Right renal cortex interstitium (tissue), 3 donors: ENCODE measurements at regions not wholly inside any gene's neighbourhood (a gene's known extent, or its start where the extent isn't known, plus 50 kb on each side); places are given as distances from the start of the nearest gene placed in this dataset.
A peak's percentile ranks its signal among the peaks of the same experiment; 100 is the strongest.
"Not testable (repeated sequence)": the region's sequence is repeated elsewhere in the genome, so short reads cannot be mapped to it uniquely, and the experiment has no call there.

Source experiments
- DNase-seq, 3 donors: peaks; one replicate each; pipeline ENCODE4 v3.0.0-alpha.2; 2013; ENCODE audit warnings: low read depth in 3 of 3, low spot score in 2 of 3

DNA sequence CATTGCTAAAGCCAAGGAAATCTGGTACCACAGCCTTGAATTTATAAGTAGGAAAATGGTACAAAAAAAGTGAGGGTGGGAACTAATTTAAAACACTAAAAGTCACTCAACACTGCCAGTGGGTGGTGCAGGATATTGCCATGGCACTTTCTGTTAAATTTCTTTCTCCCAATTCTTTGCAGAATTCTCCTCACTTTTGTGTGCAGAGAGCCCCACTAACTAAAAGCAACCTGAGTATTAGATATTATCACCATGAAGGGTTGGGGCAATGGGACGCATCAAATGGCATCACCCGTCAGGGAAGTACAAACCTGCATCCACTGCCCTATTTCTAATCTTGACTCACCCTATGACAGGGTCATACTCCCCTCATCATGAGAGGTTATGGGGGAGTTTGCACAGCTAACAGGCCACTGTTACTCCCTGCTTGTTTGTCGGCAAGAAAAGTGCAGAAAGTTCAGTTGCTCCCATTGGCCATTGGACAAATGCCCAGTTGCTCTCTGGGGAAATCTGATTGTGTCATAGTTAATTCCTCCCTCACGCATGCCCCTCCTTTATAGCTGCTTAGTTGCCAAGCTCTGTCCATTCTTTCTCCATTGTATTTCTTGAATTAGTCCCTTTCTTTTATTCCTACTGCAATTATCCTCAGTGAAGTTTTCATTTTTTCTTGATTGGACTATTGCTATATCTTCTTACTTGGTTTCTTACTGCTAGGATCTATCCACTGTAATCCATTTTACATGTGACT lies 93.8 kb upstream of the BLID start:
- DNase-seq, result peak in 1 of 3 donors; percentile 26

DNA sequence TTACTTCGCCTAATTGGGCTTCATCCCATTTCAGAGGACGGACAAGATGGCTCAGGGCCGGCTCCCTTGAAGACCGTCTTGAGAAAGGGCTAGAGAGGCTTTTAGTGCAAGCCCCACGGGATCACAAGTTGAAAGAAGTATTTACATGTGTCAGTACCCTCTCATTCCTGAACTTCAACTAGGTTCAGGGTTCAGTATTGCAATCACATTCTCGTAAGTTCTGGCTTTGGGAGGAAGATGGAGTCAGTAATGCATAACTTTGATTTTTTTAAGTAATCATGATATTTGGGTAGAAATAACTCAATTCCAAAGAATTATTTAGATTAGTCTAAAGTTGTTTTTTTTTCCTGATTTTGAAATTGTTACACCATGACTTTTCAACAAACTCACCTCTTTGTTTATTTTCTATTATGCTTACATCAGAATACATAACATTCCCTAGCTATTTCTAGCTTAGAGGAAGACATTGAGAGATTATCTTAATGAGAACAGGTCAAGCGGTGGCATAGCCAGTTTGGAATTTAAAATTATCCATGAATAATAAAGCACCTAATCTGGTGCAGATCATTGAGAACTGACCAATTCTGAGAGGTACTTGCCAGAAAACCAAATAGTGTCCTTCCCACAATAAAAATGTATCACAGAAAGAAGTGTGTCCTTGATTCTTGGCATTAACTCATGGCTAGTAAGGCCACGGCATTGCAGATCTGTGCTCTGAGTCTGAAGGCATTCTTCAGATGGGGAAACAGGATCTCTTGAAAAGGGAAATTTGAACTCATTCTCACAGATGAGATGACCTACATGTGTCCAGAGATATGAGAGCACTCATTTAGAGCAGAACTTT lies 92.1 kb upstream of the BLID start:
- DNase-seq, result no peak

DNA sequence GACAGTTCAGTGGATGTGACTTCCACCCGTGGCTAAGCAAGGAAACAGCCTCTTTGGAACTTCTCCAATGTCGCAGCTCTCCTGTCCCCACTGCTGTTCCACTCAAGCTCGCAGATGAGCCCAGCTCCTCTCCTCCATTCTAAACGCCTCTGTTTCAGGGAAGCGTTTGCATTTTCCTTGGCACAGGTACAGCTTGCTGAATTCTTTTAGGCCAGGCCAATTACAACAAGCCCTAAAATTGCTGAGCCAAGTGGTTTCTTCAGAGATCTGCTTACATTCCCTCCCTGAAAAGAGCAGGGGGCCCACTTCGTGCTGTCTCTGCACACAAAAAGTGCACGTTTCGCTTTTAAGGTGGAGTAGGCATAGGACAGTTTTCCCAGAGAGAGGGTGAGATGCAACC lies 91.5 kb upstream of the BLID start:
- DNase-seq, result peak in 1 of 3 donors; percentile 23

GRCh38 chr11:122205036-122205435 lies 89.0 kb upstream of the BLID start:
- no peak for DNase-seq

- no peak for DNase-seq
Observed at GRCh38 chr11:122204206-122204605, 88.2 kb upstream of the BLID start.

DNA sequence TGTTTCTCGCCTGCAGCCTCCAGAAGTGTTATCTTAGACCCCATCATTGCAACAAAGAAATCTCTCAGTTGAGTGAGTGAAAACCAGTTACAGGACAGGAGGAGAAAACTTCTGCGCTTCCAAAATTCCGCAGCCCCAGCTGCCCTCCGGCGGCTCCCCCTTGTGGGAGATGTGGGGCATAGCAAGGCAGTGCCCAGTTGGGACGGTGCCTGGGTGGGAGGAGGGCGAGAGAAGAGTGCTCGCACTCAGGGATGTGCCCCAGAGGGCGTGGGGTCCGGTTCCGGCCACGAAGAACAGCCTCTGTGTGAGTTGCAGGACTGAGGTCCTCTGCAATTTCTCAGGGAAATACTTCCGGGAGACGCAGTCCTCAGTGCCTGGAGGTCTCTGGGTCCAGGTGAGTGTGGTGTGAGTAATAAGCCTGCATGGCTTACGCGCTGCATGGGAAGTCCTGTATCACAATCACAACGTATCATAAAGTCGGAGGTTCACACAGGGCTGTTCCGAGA lies 87.0 kb upstream of the BLID start:
- peak in 1 of 3 donors; percentile 49 for DNase-seq

DNA sequence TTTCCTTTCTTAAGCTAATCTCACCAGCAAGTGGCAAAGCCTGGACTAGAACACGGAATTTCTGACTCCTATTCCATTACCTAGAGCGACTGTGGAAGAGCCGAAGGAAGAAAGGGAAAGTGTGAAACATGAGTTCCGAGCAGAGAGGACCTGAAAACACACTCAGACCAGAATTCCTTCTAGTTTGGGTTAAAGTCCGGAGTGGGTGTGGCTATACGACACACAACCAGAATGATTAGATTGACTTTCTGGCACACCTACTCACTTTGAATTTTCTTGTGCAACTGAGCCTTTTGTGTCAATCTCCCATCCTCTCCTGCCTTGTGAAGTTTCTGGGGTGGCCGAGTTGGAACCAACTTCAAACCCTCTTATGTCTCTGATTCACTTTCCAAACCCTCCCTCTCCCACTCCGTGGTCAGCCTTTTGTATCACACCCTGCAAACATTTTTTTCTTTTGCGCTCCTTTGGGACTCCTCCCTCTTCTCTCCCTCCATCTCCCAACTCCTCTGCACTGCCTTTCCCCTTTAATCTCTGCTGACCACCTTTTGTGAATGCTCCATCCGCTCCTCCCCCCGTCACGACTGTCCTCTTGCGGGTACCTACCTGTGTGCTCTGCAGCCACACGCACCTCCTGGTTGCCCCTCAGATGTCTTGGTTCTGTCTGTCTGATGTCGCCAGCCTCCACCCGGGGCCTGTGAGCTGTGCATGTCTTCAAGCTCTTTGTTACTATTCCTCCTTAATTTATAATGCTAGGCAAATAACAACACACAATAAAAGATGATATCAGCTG lies 86.3 kb upstream of the BLID start:
- peak in 1 of 3 donors; percentile 12 for DNase-seq

- no peak for DNase-seq
Observed at GRCh38 chr11:122201106-122201505, 85.1 kb upstream of the BLID start.

- no peak for DNase-seq
Observed at GRCh38 chr11:122199661-122200060, 83.6 kb upstream of the BLID start.

GRCh38 chr11:122198291-122198983 lies 82.4 kb upstream of the BLID start:
- DNase-seq, result no peak

DNA sequence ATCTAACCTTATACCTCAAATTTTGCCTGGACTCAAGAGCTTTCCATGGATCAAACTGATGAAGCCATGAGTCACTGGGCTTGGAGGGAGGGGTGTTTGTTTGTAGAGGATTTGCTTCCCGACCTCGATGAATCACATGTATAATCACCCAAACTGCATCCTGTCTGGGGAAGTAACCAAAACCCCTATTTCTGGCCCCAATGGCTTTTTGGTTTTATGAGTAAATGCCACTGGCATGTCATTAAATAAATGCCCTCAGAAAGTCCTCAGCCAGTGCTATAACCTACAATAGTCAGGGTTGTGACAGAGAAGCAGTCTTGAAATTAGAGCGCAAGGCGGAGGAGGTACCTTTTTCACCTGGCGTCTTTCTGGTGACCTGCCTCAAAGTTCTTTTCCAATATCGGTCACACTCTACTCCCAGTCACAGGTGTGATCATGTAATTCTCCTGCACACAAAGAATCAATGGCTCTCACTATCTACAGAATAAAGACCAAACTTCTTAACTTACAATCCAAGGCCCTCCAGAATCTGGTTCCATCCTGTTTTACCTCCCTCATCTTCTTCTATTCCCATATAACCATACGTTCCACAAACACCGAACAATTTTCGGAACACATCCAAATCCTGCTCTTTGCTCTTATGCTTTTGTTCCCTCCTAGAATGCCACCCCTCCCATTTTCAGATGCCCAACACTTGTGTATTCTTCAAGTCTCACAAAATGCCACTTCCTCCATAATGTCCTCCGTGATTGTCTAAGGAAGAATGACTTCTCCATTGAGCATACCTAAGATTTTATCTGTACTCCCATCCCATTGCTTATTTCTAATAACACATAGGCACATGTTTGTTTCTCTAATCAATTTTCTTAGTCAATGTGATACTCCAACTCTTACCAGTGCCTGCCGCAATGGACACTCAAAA lies 81.3 kb upstream of the BLID start:
- DNase-seq, result no peak

GRCh38 chr11:122195790-122196189 lies 79.8 kb upstream of the BLID start:
- DNase-seq, result no peak

DNA sequence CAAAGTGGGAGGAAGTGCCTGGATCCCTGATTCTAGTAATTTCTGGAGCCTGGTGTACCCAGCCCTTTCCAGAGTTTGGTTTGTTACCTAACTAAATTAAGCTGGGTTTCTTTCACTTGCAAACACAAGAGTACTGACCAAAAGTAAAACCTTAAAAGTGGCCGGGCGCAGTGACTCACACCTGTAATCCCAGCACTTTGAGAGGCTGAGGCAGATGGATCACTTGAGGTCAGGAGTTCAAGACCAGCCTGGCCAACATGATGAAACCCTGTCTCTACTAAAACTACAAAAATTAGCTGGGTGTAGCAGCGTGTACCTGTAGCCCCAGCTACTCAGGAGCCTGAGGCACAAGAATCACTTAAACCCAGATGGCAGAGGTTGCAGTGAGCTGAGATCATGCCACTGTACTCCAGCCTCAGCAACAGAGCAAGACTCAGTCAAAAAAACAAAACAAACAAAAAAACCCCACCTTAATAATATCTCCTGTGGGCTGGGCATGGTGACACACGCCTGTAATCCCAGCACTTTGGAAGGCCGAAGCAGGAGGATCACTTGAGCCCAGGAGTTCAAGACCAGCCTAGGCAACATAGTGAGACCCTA lies 78.0 kb upstream of the BLID start:
- DNase-seq, result not testable (repeated sequence)

GRCh38 chr11:122193457-122193856 lies 77.4 kb upstream of the BLID start:
- DNase-seq, result no peak

DNA sequence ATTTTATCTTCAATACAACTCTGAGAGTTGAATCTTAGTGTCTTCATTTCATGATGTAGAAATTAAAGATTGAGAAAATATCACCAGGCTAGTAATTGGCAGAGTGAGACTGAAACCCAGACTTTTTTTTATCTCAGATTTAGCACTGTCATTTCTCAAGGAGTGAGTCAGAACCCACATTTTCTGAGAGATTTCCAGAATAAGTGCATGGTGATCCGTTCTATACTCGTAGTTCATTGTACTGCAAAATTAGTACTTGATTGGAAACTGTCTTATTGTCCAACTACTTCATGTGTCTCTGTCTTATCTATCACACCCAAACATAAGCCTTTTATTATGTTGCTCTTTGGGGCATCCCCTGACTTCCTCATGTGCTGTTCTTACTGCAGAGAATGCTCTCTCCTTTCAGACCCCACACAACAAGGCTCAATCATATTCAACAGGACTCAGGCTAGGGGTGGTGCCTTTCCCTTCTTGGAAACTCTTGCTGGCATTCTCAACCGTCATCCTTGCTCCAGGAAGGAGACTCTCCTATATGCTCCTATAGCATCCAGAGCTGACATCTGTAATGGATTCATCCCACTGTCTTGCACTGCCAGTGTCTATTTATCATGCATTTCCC lies 76.7 kb upstream of the BLID start:
- no peak for DNase-seq

- DNase-seq, result no peak
Observed at GRCh38 chr11:122190768-122191167, 74.8 kb upstream of the BLID start.

DNA sequence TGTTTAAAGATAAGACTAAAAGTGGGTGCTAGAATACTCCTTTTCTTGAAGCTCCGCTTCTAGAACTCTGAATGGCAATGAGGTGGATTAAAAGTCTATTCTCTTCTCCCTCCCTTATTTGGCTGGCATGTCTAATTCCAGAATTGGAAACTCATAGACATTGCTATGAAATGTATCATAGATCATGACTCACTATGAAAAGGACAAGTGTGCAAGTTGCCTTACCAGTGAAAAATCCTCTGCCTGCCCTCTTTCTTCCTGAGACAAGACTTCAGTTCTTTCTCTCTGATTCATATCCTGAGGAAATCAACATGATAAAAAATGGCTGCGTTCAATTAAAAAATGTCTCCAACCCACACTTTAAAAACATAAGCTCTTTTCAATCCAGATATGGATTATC lies 73.2 kb upstream of the BLID start:
- DNase-seq, result no peak

DNA sequence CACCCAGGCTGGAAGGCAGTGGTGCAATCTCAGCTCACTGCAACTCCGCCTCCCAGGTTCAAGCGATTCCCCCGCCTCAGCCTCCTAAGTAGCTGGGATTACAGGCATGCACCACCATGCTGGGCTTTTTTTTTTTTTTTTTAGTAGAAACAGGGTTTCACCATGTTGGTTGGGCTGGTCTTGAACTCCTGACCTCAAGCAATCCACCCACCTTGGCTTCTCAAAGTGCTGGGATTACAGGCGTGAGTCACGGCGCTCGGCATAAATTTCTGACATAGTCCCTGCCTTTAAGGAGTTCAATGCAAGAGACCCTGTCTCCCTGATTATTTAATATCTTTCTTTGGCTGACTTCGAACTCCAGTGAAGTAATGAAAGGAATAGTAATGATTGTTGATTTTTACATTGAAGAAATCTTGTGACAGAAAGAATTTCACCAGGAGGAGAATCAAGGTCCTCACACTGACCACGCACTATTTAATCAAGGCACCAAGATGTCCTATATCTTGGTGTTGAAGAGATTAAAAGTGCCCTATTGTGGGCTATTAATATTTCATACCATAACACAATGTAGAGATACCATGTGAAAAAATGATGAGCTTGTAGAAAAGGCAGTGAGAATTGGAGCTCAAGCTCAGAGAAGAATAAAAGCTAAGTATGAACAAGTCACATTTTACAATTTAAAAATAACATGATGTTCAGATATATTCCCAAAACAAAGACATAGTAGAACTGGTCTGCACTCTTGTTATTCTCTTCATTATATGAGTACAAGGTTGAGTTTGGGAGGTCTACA lies 71.6 kb upstream of the BLID start:
- no peak for DNase-seq
